ENCODE measurements at regions not wholly inside any gene's neighbourhood (a gene's known extent, or its start where the extent isn't known, plus 50 kb on each side); places are given as distances from the start of the nearest gene placed in this dataset.

- no peak overlapping the region for H3K4me3 ChIP-seq (ENCODE audit: insufficient read depth, low read length, poor library complexity, severe bottlenecking)
- no peaks in the 10 kb centered on the region for H3K79me2 ChIP-seq (ENCODE audit: insufficient read depth, low read length)
- H3K9ac ChIP-seq (ENCODE audit: low read length): no peak overlapping the region
- H3K9me2 ChIP-seq (replicated peaks; ENCODE audit: insufficient read depth, low read length): no peaks in the 10 kb centered on the region
- H3K27me3 ChIP-seq (ENCODE audit: low read length): no peaks in the 10 kb centered on the region
- no peak overlapping the region for H2AFZ ChIP-seq (ENCODE audit: low read depth, low read length, severe bottlenecking)
- no peaks in the 10 kb centered on the region for H3F3A ChIP-seq (ENCODE audit: insufficient read depth)
- no peaks in the 10 kb centered on the region for H3K36me3 ChIP-seq (ENCODE audit: low read length)
- H3K4me2 ChIP-seq (ENCODE audit: low read depth, low read length, poor library complexity, severe bottlenecking): no peak overlapping the region
- H4K20me1 ChIP-seq (ENCODE audit: low read depth, low read length): no peaks in the 10 kb centered on the region
- TF ChIP-seq CTCF (IDR thresholded peaks at IDR 0.05; ENCODE audit: insufficient read depth, low read length, poor library complexity, severe bottlenecking) (no peak), EZH2phosphoT487 (conservative IDR thresholded peaks at IDR 0.05; ENCODE audit: low read length) (no peak)
- H3K27ac ChIP-seq (ENCODE audit: low read depth, low read length): no peak overlapping the region
- no peaks in the 10 kb centered on the region for H3K9me3 ChIP-seq (ENCODE audit: insufficient read depth, low read length)
Observed at GRCh38 chr16:19948186-19949104, 63.8 kb upstream of the GPRC5B start.

- H2AFZ ChIP-seq (ENCODE audit: low read depth, low read length, severe bottlenecking): no peak overlapping the region
Observed at GRCh38 chr16:19945934-19946333, 61.3 kb upstream of the GPRC5B start.

GRCh38 chr16:19940195-19940594 lies 55.5 kb upstream of the GPRC5B start:
- no peak overlapping the region for H3K9ac ChIP-seq (ENCODE audit: low read length)
- H3K9me3 ChIP-seq (ENCODE audit: insufficient read depth, low read length): no peaks in the 10 kb centered on the region
- H4K20me1 ChIP-seq (ENCODE audit: low read depth, low read length): no peaks in the 10 kb centered on the region
- H3K27me3 ChIP-seq (ENCODE audit: low read length): no peaks in the 10 kb centered on the region
- H2AFZ ChIP-seq (ENCODE audit: low read depth, low read length, severe bottlenecking): no peak overlapping the region
- H3K4me2 ChIP-seq (ENCODE audit: low read depth, low read length, poor library complexity, severe bottlenecking): no peak overlapping the region
- H3K4me3 ChIP-seq (ENCODE audit: insufficient read depth, low read length, poor library complexity, severe bottlenecking): no peak overlapping the region
- H3K79me2 ChIP-seq (ENCODE audit: insufficient read depth, low read length): no peaks in the 10 kb centered on the region
- H3K27ac ChIP-seq (ENCODE audit: low read depth, low read length): no peak overlapping the region
- H3K9me2 ChIP-seq (replicated peaks; ENCODE audit: insufficient read depth, low read length): 0 out of 2 replicates have a peak, but pooled peaks cover 4% of the 10 kb centered on the region
- no peaks in the 10 kb centered on the region for H3K36me3 ChIP-seq (ENCODE audit: low read length)
- H3F3A ChIP-seq (ENCODE audit: insufficient read depth): no peaks in the 10 kb centered on the region
- TF ChIP-seq CTCF (IDR thresholded peaks at IDR 0.05; ENCODE audit: insufficient read depth, low read length, poor library complexity, severe bottlenecking) (no peak), EZH2phosphoT487 (conservative IDR thresholded peaks at IDR 0.05; ENCODE audit: low read length) (no peak)

More at GRCh38 chr16:19945934-19946333, 61.3 kb upstream of the GPRC5B start:
- Histone ChIP-seq H3K9me2 (replicated peaks; ENCODE audit: insufficient read depth, low read length) (0 out of 2 replicates have a peak, but pooled peaks cover 4% of the 10 kb centered on the region), H3K79me2 (ENCODE audit: insufficient read depth, low read length) (no peaks in the 10 kb centered on the region), H3F3A (ENCODE audit: insufficient read depth) (no peaks in the 10 kb centered on the region), H3K36me3 (ENCODE audit: low read length) (no peaks in the 10 kb centered on the region), H3K4me2 (ENCODE audit: low read depth, low read length, poor library complexity, severe bottlenecking) (no peak overlapping the region), H4K20me1 (ENCODE audit: low read depth, low read length) (no peaks in the 10 kb centered on the region), H3K9me3 (ENCODE audit: insufficient read depth, low read length) (no peaks in the 10 kb centered on the region), H3K27me3 (ENCODE audit: low read length) (no peaks in the 10 kb centered on the region), H3K27ac (ENCODE audit: low read depth, low read length) (no peak overlapping the region), H3K4me3 (ENCODE audit: insufficient read depth, low read length, poor library complexity, severe bottlenecking) (no peak overlapping the region), H3K9ac (ENCODE audit: low read length) (no peak overlapping the region)
- TF ChIP-seq CTCF (IDR thresholded peaks at IDR 0.05; ENCODE audit: insufficient read depth, low read length, poor library complexity, severe bottlenecking) (no peak), EZH2phosphoT487 (conservative IDR thresholded peaks at IDR 0.05; ENCODE audit: low read length) (no peak)
